ENCODE measurements at regions not wholly inside any gene's neighbourhood (a gene's known extent, or its start where the extent isn't known, plus 50 kb on each side); places are given as distances from the start of the nearest gene placed in this dataset.
"Not testable (repeated sequence)": the region's sequence is repeated elsewhere in the genome, so short reads cannot be mapped to it uniquely, and the experiment has no call there.

DNA sequence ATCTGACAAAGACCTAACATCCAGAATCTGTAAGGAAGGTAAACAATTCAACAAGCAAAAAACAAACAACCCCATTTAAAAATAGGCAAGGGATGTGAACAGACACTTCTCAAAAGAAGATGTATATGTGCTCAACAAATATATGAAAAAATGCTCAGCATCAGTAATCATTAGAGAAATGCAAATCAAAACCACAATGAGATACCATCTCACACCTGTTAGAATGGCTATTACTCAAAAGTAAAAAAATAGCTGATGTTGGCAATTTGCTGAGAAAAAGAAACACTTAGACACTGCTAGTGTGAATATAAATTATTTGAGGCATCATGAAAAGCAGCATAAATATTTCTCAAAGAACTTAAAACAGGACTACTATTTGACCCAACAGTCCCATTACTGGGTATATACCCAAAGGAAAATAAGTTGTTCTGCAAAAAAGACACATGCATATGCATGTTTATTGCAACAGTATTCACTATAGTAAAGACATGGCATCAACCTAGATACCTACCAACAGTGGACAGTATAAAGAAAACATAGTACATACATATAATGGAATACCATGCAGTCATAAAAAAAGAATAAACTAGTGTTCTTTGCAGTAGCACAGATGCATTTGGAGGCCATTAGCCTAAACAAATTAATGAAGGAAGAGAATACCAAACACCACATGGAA, 980.1 kb downstream of the KCNMA1 start:
- DNase-seq = no peak

DNA sequence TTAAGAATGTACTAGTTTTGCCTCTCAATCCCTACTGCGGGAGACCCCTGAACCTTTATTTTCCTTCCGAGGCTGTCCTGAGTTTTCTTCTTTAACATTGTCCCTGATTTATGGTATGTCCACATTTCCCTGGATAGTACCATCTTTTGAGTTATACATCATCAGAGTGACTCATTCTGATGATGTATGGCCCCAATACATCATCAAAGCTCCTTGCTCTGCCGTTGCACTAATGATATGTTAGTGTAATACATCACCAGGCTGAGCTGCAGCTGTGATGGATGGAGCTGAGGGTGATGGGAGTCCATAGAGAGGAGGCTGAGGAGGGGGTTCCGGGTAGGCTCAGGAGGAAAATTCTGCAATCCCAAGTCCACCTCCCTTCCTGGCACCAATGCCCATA, 986.5 kb downstream of the KCNMA1 start:
- no peak for DNase-seq

DNA sequence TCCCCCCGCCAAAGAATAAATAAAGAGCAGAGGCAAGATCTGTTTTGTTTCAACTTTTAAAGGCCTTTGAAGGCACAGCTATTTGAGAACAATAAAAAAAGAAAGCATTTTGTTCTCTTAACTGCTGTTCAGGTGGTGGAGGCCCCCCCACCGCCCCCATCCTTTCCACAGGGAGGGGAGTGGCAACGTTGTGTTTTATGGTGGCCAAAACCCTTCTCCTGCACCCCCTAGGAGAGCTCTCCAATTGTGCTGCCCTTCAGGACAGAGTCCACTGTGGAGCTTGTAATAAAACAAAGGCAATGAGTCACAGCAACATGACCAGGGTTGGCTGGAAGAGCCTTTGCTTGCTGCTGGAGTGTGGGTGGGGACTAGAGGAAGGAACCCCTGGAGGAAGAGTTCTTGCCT, 987.9 kb downstream of the KCNMA1 start:
- no peak for DNase-seq

DNA sequence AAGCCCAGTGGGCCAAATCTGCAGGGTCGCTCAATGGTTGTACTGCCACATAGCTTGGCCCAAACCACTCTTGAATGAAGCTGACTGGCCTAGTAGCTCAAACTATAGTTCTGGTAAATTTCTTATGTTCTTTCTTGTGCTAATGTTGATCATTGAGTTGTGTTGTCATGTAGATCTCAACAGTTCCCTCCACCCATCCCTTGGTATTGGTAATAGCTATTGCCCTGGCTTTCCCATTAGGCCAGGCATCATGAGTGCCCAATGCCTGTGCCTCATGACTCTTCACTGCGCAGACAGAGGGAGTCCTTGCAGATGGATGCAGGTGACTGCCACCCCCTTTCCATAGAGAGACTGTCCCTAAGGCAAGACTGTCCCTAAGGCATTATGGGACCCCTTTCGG, 988.4 kb downstream of the KCNMA1 start:
- no peak for DNase-seq

DNA sequence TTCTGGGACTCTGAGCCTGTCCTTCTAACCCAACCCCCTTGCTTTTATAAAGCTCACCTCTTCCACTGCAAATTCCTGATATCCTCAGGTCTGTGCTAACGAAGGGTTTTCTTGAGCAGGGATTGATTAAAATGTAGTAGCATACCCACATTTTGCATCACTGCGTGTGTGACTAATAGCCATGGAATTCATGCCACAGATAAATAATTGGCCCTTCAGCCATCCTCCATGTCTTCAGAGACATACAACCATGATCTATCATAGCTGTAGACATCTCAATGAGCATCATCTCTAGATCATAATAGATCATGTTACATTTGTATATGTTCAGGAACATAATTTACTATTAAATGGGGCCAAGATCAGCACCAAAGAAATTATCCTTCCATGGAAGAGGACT, 990.3 kb downstream of the KCNMA1 start:
- DNase-seq = no peak

DNA sequence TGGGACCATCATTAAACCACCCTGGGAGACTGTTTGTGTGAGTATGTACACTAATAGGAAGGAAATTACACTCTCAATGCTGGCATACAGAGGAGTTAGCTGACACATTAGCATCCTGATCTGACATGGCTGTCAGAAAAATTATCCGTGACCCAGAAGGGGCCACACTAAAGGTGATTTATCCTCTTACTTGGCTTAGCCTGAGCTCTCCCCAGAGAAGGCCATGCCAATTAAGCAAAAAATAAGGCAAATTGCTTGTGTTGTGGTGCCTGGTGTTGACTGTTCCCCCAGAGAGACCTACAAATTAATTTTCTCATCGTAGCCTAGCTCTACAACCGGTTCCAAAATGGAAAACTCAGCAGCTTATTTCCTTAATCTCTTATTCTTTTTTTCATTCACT, 992.3 kb downstream of the KCNMA1 start:
- DNase-seq = no peak

DNA sequence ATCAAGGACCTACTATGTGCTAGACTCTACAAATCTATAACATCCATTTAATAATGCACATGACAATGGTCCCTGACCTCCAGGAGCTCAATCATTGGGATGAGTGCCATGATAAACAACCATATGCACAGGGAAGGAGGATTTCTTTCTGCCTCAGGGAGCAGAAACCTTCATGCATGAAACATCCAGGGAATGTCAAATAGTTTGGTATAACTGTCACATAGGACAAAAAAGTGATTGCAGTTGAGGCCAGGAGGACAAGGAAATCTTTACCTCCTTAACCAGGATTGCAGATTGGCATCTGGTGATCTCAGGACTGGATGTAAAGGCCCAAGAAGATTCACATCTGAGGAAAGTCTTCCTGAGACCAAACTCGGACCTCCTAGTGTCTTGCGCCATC, 993.1 kb downstream of the KCNMA1 start:
- DNase-seq = no peak

DNA sequence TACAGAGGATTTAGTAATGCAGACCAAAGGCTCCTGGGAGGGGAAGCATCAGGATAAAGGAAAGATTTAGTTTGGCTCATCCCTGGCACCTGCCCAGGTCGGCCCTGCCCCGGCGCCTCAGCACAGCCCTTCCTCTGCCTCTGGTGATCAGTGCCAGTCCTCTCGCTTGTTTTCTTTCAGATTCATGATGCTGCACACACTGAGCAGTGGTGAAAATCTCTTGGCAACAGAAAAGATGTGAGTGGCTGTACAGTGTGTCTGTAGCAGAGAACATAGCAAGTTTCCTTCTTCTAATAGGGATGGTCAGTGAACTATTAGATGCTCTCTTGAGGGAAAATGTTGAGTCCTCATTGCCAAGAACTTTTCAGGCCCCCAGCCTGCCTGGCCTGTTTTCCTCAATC, 994.1 kb downstream of the KCNMA1 start:
- peak; percentile 48 for DNase-seq

DNA sequence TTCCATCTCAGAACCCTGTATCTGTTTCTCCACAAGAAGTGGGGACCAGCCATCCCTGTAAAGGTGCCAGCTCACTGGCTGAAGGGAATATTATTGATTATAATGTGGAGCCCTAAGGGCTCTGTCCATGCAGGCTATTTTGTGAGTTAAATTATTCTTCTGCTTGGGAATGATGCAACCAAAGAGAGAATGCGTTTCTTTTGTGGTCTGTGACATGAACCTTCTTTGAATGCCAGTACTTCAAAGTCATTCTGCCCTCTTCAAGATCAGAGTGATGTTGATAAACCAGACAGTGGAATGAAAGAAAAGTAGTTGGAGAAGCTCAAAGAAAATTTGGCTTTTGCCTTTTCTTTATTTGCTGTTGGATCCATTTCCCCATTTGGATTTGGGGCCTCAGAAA, 995.2 kb downstream of the KCNMA1 start:
- DNase-seq = no peak

DNA sequence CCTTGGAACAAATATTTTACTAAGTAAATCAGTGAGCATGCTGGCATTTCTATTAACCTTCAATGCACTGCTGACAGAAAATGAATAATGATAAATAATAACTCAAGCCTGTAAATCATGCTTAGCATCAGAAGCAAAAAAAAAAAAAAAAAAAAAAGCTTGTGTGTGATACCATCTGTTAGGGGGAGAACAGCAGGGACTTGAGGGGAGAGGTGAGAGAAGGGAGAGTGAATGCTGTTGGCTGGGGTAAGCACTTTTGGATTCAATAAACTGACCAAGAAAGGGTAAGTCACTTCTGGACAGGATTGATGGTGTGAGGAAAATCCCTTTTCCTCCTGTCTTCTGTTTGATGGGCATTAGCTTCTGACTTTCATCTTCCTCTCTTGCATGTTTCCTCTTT, 996.4 kb downstream of the KCNMA1 start:
- DNase-seq = no peak

DNA sequence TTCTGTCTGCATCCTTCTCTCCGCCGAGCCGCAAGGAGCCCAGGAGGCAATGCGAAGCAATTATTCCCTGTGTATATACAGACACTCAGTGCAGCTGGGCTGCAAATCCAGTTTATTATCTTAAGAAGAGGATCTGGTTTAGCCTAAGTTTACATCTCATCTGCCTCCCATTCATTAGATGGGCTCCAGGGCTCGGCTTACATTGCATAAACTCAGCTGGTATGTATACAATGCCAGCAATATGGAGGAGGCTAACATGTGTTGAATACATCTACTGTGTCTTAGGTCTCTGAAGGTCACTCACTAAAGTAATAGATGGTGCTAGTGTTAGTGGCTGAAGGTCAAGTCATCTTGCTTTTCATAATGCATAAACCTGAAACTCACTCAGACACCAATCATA, 996.8 kb downstream of the KCNMA1 start:
- DNase-seq = no peak

DNA sequence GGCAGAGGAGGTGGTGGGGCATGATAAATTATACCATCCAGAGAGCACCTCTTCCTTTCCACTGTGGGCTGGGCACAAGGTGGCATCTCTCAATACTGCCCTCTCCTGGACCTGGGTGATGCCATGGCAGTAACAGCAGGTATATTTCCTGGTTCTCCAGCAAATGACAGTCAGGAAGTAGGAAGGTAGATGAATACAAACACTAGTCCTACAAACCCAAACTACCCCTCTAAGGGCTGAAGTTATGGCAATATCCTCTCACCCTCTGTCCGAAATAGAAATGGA, 1004.9 kb downstream of the KCNMA1 start:
- DNase-seq = peak; percentile 50

DNA sequence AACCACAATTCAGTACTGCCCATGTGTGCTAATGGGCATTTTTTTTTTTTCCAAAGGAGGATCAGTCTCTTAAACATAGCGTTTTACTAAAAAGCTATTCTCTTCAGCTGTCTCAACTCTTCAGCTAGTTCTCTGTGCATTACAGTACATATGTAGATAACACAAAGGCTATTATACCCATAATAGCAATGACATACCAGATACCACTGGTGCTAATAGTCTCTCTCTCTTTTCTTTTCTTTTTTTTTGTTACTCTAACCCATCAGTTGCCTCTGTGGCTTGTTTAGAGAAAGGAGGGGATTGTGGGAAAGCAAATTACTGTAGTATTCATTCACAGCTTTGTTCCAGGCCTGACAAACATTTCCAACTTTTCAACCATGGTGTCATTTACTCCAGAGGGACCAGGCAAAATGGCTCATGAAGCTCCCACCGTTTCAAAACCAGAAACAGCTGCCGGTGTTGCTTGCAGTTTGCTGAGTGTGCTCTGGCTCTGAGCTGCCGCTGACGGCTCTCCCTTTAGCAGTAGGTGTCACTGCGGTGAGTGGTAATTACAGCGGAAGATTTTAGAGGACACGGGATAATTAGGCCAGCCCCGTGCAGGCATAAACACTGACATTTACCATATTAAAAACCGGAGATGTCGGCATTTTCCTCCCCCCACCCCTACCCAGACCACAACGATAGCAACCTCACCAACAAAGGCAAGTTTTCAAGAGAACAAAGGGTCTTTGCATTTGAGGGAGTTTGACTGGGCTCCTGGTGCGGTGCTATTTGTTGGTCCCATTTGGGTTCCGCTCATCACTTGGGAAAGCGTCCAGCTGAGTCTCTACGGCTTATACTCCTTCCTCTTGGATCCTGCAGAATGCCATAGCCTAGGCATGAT, 1005.5 kb downstream of the KCNMA1 start:
- peak; percentile 28 for DNase-seq

DNA sequence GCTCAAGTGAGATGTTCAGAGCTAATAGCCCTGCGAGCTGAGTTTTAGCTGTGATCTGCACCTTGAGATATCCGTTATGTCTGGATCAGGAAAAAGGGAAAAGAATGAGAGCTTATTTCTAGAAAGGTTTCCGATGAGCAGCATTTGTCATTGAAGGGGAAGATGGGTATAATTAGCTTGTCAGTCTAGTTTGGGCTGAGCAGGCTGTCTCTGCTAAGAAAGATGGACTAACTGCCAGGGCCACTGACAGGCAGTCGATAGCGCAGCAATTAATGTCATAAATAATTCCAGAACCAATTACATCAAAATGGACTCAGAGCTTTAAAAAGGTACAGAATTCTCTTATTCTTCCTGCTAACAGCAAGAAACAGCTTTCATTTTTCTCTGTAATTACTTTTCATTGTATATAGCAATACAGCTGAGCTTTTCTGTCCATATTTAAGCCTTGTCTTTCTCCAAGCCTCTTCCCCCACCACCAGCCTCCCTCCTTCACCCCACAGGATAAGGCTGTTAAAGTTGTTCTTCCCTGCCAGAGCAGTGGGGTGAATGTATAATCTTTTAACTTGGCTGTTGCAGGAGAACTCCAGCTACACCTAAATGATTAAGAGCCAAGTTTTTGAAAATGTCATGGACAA, 1006.5 kb downstream of the KCNMA1 start:
- DNase-seq = no peak

DNA sequence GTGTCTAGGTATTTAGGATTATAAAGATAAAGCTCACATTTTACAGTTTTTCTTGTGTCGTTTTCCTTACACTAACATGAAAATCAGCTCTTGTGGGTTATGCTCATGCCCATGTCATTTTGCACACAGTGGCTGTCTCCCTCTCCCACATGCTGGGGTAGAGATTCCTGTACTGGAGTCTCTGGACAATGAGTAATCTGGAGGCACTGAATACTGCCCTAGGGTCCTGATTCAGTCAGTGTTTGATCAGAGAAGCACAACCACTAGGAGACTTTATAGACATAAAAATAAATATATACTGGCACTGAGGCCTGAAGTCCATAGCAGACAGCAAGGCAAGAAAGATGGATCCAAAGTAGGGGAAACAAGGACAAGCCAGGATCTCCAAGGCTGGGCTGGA, 1008.8 kb downstream of the KCNMA1 start:
- DNase-seq = no peak

DNA sequence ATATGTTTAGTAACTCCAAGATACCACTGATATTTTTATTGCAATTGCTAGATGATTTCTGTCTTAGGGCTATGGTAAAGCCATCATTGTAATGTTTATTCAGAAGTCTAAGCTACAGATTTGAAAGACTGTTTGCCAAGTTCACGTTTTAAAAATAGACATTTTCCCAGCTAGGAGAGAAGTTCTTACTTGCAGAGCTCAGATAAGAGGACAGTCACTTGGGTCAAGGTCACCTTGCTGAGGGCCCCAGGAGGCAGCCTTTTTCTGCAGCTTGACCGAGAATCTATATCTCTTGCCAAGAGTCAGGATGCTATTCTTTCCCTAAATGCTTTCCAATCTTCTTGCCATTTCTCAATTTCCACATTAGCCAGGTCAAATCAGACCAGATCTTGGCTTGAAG, 1011.2 kb downstream of the KCNMA1 start:
- no peak for DNase-seq

DNA sequence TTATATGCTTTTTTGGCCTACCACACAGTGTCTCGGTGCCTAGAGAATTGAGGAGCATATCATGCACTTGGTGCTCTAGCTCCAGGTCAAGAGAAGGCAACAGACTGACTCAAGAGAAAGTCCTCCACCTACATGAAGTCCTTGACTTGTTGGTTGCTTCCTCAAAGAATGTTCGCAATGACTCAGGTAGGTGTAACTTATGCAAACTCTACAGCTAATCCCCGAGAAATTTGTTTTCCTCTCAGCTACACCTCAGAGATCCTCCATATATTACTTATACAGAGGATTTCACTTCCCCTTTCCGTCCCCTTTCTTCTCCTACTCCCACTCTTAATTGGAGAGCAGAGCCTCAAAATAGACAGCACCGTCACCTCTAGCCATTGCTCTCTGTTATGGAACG, 1013.1 kb downstream of the KCNMA1 start:
- DNase-seq = no peak

DNA sequence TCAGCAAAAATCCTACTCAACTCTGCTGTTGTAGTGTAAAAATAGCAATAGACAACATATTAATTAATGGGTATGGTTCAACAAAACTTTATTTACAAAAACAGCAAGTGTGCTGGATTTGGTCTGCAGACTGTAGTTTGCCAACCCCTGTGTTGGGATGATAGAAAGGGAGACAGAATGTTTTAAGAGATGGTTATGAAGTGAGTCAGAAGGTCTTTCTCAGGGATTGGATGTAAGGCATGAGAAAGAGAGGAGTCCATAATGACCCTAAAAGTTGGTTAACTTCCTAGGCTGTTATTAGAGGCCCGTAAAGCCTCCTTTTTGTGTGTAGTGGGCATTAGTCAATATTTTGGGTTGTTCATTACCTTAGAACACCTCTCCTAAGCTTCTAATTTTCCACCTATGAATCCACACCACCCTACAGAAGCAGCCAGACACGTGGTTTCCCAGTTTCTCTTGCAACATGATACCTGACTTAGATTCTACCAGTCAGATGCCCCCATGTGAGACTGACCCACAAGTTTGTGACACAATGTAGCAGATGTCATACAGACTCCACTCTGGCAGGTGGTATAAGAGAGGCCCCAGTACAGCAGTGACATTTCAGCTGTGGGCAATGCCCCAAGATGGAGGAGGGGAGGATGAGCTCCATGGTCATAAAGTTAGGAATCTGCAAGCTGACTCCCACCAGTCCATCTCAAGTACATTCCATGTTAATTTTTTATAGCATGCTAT, 1015.6 kb downstream of the KCNMA1 start:
- DNase-seq = no peak

DNA sequence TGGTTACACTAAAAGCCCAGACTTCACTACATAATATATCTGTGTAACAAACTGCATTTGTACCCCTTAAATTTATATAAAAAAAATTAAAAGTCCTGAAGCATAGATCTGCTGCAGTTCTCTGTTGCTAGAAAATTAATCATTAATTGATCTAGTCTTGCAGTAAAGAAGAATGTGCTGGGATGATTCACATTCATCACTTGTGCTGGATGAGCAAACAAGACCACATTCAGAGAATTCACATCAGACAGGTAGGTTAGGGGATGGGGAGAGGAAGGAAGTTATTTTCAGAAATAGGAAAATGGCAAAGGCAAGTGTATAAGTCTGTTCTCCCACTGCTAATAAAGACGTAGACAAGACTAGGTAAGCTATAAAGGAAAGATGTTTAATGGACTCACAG, 1019.0 kb downstream of the KCNMA1 start:
- no peak for DNase-seq

DNA sequence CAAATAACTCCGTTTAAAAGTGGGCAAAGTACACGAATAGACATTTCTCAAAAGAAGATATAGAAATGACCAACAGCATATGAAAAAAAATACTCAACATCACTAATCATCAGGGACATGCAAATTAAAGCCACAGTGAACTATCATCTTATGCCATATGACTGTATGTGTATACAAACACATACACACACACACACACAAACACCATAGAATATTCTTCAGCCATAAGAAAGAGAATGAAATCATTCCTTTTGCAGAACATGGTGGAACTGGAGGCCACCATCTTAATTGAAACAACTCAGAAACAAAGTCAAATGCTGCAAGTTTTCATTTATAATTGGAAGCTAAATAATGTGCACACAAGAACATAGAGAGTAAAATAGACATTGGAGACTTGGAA, 1019.4 kb downstream of the KCNMA1 start:
- no peak for DNase-seq

DNA sequence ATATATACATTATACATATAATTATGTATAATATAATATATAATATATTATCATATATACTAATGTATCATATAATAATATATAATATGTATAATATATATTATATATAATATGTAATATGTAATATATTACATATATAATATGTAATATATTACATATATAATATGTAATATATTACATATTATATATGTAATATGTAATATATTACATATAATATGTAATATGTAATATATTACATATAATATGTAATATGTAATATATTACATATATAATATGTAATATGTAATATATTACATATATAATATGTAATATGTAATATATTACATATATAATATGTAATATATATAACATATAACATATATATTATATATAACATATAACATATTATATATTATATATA, 1020.9 kb downstream of the KCNMA1 start:
- not testable (repeated sequence) for DNase-seq

DNA sequence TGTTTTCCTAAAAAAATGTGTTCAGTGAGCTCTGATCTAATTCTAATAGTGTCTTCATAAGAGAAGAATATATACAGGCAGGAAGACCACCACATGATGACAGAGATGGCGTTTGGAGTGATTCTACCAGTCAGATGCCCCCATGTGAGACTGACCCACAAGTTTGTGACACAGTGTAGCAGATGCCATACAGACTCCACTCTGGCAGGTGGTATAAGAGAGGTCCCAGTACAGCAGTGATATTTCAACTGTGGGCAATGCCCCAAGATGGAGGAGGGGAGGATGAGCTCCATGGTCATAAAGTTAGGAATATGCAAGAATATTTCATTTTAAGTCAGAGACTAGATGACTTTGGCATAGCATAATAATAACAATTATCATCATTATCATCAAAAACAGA, 1022.6 kb downstream of the KCNMA1 start:
- DNase-seq = no peak

Measured in NCI-H345 (cell line).